VCaP (cell line): ENCODE measurements at regions not wholly inside any gene's neighbourhood (a gene's known extent, or its start where the extent isn't known, plus 50 kb on each side); places are given as distances from the start of the nearest gene placed in this dataset.
"Not testable (repeated sequence)": the region's sequence is repeated elsewhere in the genome, so short reads cannot be mapped to it uniquely, and the experiment has no call there.

Experiments used
- H3K27ac ChIP-seq: fragments of 450-650 bp; 2 replicates; pipeline ENCODE4 v1.5.1; 2017
- TF ChIP-seq, protein P1 (sequence below): fragments of 450-650 bp; conservative IDR thresholded peaks from 2 replicates; pipeline ENCODE4 v1.5.1; 2017; ENCODE audit warnings: mild to moderate bottlenecking, moderate library complexity

- no peak overlapping the region for H3K27ac ChIP-seq
- TF ChIP-seq, protein P1, sequence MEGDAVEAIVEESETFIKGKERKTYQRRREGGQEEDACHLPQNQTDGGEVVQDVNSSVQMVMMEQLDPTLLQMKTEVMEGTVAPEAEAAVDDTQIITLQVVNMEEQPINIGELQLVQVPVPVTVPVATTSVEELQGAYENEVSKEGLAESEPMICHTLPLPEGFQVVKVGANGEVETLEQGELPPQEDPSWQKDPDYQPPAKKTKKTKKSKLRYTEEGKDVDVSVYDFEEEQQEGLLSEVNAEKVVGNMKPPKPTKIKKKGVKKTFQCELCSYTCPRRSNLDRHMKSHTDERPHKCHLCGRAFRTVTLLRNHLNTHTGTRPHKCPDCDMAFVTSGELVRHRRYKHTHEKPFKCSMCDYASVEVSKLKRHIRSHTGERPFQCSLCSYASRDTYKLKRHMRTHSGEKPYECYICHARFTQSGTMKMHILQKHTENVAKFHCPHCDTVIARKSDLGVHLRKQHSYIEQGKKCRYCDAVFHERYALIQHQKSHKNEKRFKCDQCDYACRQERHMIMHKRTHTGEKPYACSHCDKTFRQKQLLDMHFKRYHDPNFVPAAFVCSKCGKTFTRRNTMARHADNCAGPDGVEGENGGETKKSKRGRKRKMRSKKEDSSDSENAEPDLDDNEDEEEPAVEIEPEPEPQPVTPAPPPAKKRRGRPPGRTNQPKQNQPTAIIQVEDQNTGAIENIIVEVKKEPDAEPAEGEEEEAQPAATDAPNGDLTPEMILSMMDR = no peak
Measured at GRCh38 chr13:58698531-58698930, 1067.0 kb downstream of the PCDH17 start.

DNA sequence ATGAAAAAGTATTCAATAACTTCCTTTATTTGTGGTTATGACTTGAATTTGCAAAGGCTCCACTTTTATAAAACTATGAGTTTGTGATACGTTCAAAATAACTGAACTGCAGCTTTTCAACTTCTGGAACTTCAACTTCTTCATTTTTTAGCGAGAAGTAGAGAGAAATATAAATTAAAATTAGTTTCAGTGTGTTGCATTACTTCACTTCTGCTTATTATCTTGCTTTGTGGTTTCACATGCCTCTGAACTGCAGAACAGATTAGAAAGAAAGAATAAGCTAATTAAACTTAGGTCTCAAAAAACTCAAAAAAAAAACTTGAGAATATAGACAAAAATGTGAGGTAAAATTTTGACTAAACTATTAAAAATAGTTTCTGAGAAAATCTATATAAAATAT, 1073.4 kb downstream of the PCDH17 start:
- H3K27ac ChIP-seq = no peak overlapping the region
- TF ChIP-seq, protein P1 = no peak

GRCh38 chr13:58706421-58706820, 1074.9 kb downstream of the PCDH17 start:
- TF ChIP-seq, protein P1 = no peak
- no peak overlapping the region for H3K27ac ChIP-seq

DNA sequence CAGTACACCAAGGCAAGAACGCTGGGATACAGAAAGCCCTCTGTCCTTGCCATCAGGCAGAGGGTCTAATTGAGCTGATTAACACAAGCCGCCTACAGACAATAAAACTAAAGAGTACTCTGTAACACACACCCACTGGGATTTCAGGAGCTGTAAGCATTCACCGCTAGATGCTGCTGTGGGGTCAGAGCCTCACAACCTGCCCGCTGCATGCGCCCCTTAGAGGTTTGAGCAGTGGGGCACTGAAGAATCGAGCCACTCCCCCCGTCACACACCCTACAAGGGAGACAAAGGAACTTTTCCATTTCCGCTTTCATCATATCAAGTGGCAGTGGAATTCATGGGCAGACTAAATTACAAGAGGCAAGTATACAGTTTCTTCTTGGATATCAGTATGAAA, 1080.6 kb downstream of the PCDH17 start:
- no peak overlapping the region for H3K27ac ChIP-seq
- TF ChIP-seq, protein P1 = peak; percentile 48

GRCh38 chr13:58714016-58714415, 1082.5 kb downstream of the PCDH17 start:
- not testable (repeated sequence) for H3K27ac ChIP-seq

GRCh38 chr13:58721273-58721672, 1089.7 kb downstream of the PCDH17 start:
- TF ChIP-seq, protein P1 = no peak
- H3K27ac ChIP-seq = no peak overlapping the region

DNA sequence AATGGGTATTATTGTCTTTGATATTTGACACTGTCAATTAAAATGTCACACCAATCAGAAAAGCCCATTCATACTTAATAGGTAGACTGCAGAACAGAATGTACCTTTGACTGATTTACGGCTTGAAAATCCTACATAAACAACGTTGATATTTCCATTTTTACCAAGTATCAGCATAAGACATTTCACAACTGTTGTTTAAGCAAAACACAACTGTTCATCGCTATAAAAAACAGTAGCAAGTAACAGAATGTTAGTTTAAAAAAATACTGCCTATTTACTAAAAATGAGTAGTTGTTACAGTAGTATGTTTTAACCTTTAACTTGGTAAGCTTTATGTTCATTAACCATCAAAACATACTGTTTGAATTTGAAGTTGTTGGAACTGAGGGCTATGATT, 1096.6 kb downstream of the PCDH17 start:
- TF ChIP-seq, protein P1 = no peak
- H3K27ac ChIP-seq = no peak overlapping the region

DNA sequence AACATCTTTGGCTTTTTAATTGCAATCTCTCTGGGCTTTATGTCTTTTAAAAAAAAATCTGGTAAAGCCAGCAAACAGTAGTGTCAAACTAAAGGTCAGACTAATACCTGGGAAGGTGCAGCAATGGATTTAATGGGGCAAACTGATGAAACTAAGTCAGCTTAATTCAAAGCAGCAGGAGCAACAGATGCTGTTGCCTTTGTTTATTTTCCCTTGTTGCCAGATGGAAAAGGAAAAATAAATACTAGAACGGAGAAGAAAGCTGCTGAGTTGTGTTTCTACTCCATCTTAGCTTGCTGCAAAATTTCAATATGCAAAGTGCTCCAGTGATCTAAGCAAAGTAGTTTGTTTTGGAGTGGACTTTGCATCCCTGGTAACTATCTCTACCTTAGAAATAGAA, 1097.8 kb downstream of the PCDH17 start:
- no peak overlapping the region for H3K27ac ChIP-seq
- TF ChIP-seq, protein P1 = no peak
